KG1 (cell line): ENCODE measurements at regions not wholly inside any gene's neighbourhood (a gene's known extent, or its start where the extent isn't known, plus 50 kb on each side); places are given as distances from the start of the nearest gene placed in this dataset.

ENCODE experiments used
- DNase-seq: peaks from one replicate; lab custom pipeline; 2025; lab: John Stamatoyannopoulos, UW

DNA sequence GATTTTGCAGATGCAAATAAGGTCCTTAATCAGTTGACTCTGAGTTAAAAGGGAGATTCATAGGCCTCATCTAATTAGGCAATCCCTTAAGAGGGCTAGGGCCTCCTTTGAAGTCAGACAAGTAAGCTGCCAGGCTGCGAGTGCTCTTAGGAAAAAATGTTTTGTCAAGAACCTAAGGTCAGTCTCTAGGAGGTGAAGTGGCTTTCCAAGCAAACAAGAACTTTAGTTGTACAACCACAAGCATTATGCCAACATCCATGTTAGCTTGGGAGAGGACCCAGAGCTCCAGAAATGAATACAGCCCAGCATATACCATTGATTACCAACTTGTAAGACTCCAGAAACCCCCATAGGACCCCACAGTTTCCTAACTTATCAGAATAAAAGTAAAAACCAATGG is 1366.2 kb downstream of the PLA2G4A start:
- DNase-seq = no peak

- no peak for DNase-seq
These were observed 1389.5 kb downstream of the PLA2G4A start for GRCh38 chr1:188218289-188218688.

GRCh38 chr1:188220051-188220450 is 1391.3 kb downstream of the PLA2G4A start:
- no peak for DNase-seq

DNA sequence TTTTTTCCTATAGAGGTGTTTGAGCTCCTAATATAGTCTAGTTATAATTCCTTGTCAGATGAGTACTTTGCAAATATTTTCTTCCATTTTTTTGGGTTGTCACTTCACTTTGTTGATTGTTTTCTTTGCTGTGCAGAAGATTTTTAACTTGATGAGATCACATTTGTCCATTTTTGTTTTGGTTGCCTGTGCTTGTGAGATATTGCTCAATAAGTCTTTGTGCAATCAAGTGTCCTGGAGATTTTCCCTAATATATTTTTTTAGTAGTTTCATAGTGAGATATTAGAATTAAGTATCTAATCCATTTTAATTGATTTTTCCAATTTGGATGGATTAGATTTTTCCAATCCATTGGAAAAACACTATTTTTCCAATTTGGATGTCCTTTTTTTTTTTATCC is 1395.5 kb downstream of the PLA2G4A start:
- DNase-seq = no peak

- no peak for DNase-seq
These were observed 1397.2 kb downstream of the PLA2G4A start for GRCh38 chr1:188225975-188226374.

DNA sequence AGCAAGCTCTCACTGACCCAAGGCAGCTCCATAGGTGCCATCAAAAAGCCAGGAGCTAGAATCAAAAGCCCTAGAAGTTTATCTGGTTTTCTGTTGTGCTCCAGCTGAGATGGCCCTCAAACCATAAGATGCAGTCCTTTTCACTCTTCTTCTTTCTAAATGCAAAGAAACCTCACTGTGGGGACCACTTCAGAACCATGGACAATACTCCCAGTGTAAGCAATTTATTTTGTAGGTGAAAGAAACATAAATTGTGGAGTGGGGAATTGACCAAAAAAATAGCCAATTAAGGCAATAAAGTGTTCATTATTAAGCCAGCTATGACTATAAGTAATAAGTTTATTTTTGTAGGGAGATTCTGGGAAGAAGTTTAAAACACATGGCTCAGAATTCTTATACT is 1399.9 kb downstream of the PLA2G4A start:
- DNase-seq = no peak

DNA sequence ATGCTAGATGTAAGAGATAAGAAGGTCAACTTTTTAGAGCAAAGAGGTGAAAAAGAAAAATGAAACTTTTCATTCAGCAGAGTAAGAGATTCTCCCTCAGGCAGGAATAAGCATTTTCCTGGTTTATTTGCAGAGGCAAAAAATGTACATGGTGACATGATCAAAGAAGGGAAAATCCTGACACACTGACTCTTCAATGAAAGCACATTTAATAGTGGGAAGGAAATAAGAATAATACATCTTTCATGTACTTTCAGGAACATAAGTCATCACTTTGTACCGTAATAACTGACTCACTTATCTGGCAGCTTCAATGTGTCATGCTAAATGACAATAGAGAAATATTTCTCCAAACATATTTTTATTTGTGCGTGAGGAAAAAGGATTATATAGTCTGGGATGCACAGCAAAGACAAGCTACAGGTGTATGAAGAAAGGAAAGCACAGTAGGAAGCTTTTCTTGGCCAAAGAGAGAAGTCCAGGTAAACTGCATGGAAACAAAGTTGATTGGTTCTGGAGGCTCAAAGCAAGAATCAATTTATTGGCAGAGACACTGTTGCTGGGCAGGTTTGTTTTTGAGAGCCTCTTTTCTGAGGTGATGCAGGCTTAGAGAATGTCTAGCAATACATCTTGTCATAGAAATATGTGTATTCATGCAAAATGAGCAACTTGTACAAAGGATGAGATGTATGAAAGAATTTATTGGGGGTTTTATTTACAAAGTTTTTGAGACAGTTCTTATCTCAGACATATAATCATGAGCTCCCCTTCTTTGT is 1409.0 kb downstream of the PLA2G4A start:
- DNase-seq = no peak

DNA sequence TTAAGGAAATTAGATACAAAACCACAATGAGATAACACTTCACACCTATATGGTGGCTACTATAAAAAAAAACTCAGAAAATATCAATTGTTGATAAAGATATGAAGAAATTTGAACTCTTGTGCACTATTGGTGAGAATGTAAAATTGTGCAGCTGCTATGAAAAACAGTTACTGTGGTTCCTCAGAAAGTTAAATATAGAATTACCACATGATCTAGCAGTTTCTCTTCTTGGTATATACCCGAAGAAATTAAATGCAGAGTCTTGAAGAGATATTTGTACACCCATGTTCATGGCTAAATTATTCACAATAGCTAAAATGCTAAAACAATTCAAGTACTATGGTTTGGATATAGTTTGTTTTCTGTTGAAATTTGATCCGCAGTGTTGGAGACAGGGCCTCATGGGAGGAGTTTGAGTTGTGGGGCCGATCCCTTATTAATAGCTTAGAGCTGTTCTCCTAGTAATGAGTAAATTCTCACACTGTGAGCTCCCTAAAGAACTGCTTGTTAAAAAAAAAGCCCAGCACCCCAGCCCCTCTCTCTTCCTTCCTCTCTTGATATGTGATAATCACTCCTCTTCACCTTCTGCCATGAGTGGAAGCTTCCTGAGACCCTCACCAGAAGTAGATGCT is 1412.1 kb downstream of the PLA2G4A start:
- DNase-seq = no peak

DNA sequence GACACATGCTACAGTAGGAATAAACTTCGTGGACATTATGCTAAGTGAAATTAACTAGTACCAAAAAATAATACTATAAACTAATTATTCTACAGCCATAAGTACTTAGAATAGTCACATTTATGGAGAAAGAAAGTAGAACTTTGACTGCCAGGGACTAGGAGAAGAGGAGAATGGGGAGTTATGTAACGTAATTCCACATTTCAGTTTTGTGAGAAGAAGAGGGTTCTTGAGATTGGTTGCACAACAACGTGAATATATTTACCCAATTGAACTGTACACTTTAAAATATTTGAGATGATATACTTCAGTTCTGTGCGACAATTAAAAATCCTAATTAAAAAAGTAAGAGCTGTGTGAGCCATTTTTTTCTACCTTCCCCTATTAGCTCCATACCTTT is 1412.9 kb downstream of the PLA2G4A start:
- no peak for DNase-seq

DNA sequence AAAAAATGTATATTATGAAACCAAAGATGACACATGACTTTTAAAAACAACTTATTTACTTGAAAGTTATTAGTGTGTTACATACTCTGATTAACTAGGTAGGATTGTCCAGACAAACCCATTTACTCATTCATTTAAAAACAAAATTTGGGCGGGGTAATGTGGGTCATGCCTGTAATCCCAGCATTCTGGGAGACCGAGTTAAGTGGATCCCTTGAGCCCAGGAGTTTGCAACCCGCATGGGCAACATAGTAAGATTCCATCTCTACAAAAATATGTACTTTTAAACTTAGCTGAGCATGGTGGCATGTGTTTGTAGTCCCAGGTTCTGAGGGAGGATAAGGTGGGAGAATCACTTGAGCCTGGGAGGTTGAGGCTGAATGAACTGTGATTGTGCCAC is 1414.7 kb downstream of the PLA2G4A start:
- no peak for DNase-seq

GRCh38 chr1:188244681-188245080 is 1415.9 kb downstream of the PLA2G4A start:
- DNase-seq = no peak

DNA sequence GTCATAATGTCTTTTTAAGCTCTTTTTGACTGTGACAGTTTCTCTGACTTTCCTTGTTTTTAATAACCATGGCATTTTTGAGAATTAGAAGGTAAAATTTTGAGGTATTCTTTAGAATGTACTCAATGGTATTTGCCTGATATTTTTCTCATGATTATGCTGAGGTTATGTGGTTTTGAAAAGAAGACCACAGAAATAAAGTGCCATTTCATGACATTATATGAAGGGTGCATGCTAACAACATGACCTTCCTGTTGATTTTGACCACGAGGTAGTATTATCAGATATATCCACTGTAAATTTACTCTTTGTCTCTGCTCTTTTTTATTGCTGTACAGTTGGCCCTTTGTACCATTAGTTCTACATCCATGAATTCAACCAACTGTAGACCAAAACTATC is 1418.5 kb downstream of the PLA2G4A start:
- DNase-seq = no peak

DNA sequence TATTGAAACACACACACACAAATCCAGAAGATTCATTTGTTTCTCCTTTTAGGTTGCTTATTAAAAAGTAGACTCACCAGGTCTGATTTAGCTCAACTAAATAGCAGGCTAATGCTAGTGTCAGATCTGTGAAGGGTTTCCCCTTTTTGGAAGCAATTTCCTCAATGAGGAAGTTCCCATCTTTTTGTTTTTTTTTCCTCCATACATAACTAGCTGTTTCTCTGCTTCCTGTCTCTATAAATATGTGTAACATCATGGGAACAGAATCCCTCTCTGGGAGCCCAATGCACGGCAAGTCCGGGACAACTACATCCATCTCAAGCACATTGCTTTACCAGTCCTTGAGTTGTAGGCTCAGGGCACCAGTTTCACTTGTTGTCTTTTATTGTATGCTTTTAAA is 1421.1 kb downstream of the PLA2G4A start:
- no peak for DNase-seq

DNA sequence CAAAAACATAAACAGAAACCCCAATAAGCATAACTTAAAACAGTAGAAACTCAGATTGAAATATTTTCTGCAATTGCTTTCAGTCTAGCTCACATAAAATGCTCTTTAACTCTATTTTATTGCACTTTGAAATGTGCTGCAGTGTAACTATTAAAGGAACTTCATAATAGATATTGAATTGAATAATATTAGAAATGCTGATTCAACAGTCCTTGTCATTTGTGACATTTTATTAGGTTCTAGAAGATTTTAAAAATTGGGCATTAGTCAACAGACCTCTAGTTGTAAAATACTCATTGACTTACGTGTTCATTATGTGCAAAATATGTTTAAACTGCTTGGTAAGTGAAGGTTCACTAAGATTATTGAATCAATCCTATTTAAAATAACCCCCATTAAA is 1422.3 kb downstream of the PLA2G4A start:
- DNase-seq = no peak

DNA sequence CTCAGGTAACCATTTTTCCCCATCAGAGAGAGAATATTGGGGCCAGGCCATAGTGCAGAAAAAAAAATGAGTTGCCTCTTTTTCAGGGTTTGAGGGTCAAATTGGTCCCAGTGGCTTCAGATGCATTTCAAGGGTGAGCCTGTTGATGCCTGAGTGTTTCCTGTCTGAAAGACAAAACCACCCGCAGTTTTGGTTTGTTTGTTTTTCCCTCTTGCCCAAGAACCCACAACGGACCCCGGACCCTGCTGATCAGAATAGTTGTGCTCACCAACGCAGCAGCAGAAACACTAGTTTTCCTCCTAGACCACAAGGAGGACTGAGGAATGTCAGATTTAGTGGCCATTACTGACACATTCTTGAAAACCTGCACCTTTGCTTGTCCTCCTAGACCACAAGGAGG is 1433.1 kb downstream of the PLA2G4A start:
- DNase-seq = no peak

- DNase-seq = no peak
These were observed 1441.2 kb downstream of the PLA2G4A start for GRCh38 chr1:188269956-188270355.

GRCh38 chr1:188270497-188270896 is 1441.7 kb downstream of the PLA2G4A start:
- no peak for DNase-seq

DNA sequence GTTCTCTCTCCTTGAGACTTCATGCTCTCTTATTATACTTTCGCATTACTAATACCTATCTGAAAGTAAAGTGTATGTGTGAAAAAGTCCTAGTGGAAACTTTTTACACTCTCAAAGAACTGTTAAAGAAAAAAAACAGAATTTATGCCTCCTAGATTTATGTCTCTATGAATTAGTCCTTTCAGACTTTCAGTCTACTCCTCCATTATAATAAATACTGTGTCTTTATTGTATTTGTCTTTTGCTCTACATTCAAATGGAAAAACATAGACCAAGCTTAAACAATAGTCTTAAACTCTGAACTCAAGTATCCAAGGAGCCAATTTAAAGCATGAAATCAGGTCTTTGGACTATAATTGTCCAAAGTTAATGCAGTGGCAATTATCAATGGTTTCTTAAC is 1449.0 kb downstream of the PLA2G4A start:
- DNase-seq = no peak

DNA sequence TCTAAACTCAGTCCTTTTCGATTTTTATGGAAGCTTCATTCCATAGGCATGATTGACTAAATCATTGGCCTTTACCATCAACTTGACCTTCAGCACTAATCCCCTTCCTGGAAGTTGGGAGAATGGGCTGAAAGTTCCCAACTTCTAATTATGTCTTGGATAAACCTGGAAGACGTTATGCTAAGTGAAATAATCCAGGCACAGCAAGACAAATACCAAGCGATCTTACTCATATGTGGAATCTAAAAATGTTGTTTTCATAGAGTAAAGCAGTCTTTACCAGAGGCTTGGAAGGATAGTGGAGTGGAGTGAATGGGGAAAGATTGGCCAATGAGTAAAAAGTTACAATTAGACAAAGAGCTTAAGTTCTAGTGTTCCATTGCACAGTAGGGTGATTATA is 1453.2 kb downstream of the PLA2G4A start:
- DNase-seq = no peak

DNA sequence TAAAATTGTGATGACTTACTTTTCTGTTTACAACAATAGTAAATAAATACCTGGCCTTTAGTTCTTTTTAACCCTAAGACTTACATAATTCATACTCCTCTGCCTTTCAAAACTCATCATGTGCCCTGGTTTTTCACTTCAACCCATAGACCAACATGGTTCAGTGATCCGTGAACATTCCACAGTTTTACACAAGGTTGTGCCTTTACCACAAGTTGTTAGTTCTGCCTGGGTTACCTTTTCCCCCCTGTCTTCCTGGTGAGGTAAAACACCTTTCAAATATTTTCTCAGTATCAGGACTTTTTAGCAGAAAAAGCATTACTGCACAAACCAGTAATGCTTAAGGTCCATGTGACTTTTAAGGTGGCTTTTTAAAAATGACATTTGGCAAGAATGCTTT is 1466.4 kb downstream of the PLA2G4A start:
- DNase-seq = no peak

GRCh38 chr1:188302746-188303145 is 1474.0 kb downstream of the PLA2G4A start:
- no peak for DNase-seq

DNA sequence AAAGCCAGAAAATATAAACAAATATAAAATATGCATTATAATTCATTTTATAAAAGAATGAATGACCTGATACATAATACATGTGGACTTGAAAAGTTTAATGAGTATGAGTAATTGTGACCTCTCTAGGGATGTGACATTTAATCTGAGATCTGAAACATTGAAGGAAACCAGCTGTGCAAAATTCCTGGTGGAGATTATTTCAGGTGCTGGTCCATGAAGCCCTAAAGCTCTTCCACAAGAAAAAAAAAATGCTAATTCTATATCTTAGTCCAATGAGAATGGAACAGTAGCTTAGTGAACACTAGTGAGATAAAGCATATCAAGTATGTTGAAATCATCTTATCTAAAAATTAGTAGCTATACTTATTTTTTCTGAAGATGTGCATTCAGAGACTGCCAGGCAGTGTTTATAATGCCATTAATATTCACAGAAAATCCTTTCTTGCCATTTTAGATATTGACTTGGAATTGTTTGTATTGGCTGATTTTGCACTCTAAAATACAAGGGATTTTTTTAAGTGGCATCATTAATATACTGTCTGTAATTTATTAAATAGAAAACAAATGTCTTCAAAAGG is 1485.9 kb downstream of the PLA2G4A start:
- DNase-seq = no peak

DNA sequence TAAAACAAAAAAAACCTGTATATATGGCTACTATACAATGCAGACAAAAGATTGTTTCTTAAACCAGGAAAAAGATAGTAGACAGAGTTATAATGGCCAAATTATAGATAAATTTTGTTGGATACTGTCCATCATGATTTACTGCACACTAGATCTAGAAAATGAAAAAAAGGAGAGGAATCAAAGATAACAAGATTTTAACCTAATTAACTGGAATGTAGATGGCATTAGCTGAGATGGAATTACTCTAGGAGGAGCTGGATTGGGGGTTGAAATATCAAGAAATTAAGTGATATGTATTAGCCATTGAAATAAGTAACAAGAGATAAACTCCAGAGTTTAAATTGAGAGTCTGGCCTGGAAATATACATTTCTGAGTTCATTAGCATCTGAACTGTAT is 1489.1 kb downstream of the PLA2G4A start:
- DNase-seq = no peak

DNA sequence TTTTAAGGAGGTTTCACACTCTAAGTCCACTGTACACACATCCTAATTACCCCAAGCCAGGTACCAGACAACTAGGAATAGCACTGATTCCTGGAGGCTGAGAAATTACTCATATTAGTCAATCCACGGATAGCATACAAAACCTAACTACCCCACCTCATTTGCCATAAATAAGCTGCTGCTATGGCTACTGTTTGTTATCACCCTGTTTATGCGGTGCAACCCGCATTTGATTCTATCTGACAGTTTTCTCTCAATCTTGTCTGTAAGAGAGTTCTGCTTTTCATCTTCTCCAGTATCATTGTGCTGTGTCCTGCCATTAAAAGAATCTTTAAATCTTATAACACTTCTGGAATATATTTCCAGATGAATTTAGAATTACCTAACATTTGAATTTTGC is 1496.5 kb downstream of the PLA2G4A start:
- DNase-seq = no peak
